NCI-H2081 (cell line): ENCODE measurements at regions not wholly inside any gene's neighbourhood (a gene's known extent, or its start where the extent isn't known, plus 50 kb on each side); places are given as distances from the start of the nearest gene placed in this dataset.
"Not testable (repeated sequence)": the region's sequence is repeated elsewhere in the genome, so short reads cannot be mapped to it uniquely, and the experiment has no call there.

Experiments used
- DNase-seq, 2 experiments: peaks; one replicate each; lab custom pipeline; 2025; lab: John Stamatoyannopoulos, UW

- DNase-seq = no peak
Observed at GRCh38 chr12:74280156-74280655, 257.4 kb upstream of the ATXN7L3B start.

- DNase-seq = not testable (repeated sequence)
Observed at GRCh38 chr12:74281401-74282180, 256.0 kb upstream of the ATXN7L3B start.

- DNase-seq = no peak
Observed at GRCh38 chr12:74283646-74284045, 254.0 kb upstream of the ATXN7L3B start.

- DNase-seq = no peak
Observed at GRCh38 chr12:74285773-74286172, 251.9 kb upstream of the ATXN7L3B start.

DNA sequence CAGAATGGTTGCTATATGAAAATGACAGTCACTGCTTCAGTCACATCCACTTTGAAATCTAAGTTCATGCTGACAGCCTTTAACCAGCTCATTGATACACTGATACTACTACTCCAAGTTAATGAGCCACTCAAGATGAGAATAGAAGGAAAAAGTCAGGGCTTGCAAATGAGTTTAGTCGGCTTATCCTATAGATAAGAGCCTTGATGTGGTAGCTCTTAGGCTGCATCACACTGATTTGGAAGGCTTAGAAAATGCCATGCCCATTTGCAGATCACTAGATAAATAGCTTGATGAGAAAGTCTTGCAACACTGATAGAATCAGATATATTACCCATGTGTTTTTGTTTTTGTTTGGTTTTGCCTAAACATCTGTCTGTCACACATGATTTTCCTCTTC lies 251.4 kb upstream of the ATXN7L3B start:
- DNase-seq = no peak

GRCh38 chr12:74292351-74293194 lies 245.1 kb upstream of the ATXN7L3B start:
- DNase-seq = no peak

DNA sequence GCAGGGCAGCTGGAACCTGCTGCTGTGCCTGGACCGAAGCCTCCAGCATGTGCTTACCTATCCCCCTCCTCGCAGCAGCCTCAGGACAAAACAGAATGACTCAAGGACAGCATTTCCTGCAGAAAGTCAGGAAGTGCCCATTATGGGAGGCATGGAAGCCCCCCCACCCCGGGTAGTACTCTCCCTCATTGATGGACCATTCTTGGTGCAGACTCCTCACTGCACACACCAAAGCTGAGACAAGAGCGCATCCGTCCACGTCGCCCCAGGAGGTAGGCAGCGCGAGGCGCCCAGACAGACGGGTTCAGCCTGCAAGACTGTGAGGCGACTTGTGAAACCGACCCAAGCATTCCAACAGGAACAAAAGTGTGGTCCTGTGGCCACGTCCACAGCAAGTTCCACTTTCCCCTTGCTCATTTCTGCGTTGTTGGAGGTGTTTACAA lies 243.9 kb upstream of the ATXN7L3B start:
- DNase-seq = no peak

- peak; percentile 69 to 83 for DNase-seq
Observed at GRCh38 chr12:74317078-74317601, 220.5 kb upstream of the ATXN7L3B start.

DNA sequence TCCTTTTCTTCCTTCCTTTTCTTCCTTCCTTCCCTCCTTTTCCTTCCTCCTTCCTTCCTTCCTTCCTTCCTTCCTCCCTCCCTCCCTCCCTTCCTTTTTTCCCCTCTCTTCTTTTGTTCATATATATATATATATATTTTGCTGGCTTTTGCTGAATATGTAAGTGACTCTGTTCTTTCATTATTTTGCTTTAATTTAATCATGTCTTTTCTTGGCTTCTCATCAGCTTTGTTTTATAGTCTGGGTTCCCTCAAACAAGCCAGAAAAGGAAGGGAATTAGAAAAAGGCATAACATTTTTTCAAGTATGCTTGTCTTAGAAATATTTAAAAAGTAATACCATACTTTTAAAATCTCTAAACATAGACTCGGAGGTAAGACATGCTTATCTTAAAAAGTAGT lies 219.9 kb upstream of the ATXN7L3B start:
- DNase-seq = no peak

GRCh38 chr12:74319886-74320285 lies 217.7 kb upstream of the ATXN7L3B start:
- DNase-seq = no peak

DNA sequence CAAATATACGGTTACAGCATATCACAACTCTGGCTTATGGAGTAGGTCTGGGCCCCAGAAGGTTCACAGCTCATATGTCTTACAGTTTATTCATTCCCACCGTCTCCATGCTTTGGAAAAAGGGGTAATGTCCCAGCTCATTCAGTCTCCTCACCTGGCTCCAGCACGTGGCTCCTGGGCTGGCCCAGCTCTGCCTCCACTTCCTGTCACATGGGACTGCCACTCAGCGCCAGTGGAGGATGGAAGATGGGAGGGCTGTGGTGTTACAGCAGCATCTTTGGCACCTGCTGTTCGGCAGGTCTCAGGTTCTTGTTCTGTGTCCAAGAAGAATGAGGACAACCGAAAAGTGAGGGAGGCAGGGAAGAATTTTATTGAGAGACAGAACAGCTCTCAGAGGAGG lies 216.3 kb upstream of the ATXN7L3B start:
- no peak for DNase-seq

- no peak for DNase-seq
Observed at GRCh38 chr12:74322792-74323191, 214.8 kb upstream of the ATXN7L3B start.

- no peak for DNase-seq
Observed at GRCh38 chr12:74328623-74329022, 209.0 kb upstream of the ATXN7L3B start.

DNA sequence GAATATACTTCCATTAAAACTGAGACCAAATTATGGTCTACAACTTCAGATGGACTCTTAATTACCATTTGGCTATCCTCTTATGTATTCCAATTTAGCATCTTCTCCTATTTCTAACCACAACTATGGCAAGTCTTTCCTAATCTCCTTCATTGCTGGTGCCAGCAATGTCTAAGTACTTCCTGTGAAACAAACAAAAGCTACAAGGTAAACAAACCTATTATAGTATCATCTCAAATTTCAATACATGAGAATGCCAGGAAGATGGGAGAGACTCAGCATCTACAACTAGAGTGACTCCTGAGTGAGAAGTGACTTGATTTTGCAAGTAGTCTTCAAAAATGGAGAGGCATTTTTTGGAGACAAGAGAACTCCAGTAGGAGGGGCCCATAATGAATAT lies 202.9 kb upstream of the ATXN7L3B start:
- peak in 1 of 2 experiments; percentile 15 for DNase-seq

DNA sequence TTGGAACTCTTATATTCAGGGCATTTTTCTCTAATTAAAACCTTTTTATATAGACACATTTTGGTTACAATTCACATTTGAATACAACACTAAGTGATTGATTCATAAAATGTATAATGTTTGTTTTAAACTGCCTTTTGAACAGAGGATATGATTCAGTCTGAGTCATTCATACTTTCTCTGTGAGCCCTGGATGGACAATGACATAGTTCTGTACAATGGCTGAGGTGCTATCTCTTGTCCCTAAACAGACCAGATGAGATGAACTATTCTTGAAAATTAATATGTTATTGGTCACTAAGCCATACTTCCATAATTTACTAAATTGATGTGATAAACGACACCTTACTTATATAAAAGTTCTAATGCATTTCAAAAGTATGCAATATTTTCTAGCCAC lies 199.7 kb upstream of the ATXN7L3B start:
- DNase-seq = no peak

- DNase-seq = no peak
Observed at GRCh38 chr12:74339211-74339610, 198.4 kb upstream of the ATXN7L3B start.

DNA sequence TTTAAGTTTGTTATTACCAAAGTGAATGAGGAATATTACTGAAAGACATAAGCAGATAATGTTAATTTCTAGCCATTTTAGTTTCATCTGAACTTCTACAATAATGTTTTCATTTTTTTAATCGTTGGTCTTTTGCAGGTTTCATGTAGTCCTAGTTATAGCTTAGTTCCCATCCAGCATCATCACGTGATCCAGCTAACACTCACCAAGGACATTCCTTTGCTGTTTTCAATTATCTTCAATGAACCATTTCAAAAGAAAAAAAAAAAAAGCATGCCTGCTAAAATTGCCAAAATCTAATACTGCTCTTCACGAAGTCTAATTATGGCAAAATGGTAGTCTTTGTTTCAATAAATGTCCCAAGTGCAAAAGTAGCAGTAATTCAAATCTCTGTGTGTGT lies 187.7 kb upstream of the ATXN7L3B start:
- no peak for DNase-seq

DNA sequence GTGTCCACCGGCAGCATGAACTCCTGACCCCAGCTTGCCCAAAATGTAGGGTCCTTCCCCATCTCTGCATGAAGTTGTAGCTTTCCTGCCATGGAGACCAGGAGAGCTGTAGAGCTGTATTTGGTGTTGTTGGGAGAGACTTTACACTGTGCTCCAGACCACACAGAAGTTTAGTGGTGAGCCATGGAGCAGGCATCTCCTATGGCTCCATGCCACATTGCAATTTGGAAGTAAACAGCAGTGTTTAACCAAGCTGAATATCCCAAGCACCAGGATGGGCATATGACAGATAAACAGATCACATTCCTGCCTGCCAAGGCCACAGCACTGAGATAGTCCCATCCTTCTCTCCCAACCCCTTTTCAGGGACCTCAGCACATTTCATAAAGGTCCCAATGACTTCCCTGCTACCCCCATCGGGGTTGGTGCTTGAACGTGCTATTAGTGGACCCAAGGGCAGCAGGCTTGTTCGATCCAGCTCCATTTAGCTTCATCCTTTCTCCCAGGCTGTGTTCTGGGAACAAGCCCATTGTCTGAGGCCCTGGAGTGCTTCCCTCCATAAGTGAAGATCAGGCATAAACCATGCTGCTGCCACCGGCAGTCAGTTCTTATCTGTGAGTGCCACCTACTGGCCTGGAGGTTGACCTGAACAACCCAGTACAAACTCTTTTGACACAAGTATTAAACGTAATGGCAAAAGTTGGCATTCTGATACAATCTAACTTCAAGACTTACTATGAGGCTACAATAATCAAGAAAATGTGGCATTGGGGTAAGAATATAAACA lies 172.3 kb upstream of the ATXN7L3B start:
- peak; percentile 17 to 33 for DNase-seq

- no peak for DNase-seq
Observed at GRCh38 chr12:74370608-74371216, 166.9 kb upstream of the ATXN7L3B start.

GRCh38 chr12:74379114-74379513 lies 158.5 kb upstream of the ATXN7L3B start:
- no peak for DNase-seq

DNA sequence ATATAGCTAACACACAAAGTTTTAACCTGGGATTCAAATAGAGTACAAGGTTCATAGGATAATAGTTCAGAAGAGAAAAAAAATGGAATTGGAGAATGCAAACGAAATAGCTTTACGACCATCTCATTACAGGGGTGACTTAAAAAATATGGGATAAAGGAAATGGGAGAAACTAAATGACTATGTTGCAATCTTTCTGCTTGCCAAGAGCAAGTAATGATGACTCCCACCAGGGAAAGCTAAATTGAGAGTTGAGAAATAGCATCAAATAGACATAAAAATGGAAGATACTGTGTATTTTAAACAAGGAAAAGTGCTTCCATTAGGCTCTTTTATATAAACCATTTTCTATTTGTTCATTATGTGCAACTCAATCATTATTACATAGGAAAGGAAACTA lies 155.7 kb upstream of the ATXN7L3B start:
- no peak for DNase-seq
